Right hindlimb (tissue), 1 donor: ENCODE measurements at regions not wholly inside any gene's neighbourhood (a gene's known extent, or its start where the extent isn't known, plus 50 kb on each side); places are given as distances from the start of the nearest gene placed in this dataset.
"Not testable (repeated sequence)": the region's sequence is repeated elsewhere in the genome, so short reads cannot be mapped to it uniquely, and the experiment has no call there.

Experiments used
- DNase-seq: peaks from one replicate; pipeline ENCODE4 v3.0.0-alpha.2; 2018

DNA sequence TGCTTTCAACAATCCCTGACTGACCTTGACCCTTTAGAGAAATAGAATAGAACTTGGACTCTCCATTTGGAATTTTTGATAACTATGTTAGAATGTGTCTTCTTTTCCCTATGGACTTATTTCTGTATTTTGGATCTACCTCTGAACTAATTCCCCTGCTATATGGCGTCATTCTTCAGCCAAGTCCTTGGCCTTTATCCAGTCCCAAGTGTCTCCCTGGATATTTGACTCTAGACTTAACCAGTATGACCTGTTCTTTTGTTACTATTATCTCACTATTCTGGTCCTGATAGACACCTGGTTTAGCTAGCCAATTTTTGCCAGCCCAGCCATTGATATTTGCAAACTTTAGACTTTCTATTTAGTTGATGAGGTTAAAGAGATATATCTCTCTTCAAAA lies 186.8 kb downstream of the KCNS3 start:
- DNase-seq: no peak

DNA sequence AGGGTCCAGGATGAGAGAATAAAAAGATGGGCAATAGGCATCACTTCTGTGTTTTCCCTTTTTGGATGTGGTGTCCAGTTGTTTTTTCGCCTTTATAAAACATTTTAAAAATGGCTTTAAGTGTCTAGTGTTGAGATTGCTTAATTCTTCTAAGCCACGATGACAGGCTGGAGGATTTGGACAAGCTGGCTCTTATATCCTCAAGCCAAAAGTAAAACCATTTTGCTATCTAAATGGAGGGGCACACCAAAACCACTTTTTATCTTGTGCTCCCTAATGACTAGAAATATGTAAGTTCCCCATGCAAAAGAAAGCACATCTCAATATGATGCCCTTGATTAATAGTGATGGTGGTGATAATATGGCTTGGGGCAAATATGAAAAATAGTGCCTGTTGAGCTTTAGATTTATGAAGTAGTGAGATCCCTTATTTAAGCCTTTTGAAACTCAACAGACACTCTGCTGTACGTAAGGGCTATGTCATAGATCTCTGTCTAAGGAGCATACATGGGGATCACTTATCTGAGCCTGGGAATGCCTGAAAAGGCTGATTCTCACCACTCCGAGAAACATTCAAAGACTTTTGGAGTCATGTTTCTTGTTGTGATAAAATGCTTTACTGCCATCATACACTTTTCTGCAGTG lies 185.5 kb downstream of the KCNS3 start:
- no peak for DNase-seq

DNA sequence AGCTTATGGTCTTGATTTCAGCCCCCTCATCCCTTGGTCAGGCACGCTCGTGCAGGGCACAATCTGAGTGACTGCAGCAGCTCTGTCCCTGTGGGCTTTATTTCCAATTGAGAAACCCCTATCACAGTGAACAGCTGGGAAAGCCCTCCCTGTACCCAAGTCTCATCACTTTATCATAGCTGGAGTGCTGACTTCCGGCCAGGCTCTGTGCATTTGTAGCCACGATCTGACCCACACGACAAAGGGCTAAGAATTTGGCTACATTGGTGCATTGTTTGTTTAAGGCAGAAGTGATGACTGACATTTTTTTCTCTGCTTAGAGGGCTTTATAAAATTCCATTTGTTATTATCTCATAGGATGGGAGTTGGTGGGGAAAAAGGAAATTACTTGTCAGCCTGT lies 184.4 kb downstream of the KCNS3 start:
- DNase-seq: no peak

DNA sequence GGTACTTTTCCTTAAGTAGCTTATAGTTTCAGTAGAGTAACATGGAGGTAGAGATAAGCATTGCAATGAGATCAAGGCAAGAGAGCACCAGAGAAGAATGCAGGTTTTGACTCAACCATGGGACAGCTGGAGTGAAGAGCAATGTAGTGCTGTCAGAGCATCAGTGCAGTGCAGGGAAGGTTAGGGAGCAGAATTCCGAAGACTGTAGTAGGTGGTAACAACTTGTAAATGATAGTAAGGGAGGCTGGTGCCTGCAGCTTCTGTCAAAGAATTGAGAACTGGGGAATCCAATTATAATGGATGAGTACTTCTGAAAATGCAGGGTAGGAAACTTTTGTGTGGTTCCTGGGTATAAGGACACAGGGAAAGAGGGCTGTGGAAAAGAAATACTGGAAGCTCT lies 183.2 kb downstream of the KCNS3 start:
- DNase-seq: no peak

DNA sequence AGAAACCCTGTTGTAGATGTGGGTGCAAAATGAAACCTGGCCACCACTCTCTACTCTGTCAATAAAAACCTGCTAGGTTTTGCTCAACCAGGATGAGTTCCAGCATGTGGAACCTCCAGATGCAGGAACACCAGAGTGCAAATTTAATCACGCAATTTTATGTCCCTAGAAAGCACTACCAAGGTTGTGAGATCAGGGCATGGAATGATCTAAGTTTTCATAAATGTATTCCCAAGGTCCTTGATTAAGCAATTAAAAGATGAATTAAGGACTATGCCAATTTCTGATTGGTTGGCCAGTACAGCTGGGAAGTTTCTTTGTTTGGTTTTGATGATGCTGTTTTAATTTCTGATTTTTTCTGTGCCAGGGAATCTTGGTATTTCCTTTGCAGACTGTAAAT lies 179.2 kb downstream of the KCNS3 start:
- no peak for DNase-seq

DNA sequence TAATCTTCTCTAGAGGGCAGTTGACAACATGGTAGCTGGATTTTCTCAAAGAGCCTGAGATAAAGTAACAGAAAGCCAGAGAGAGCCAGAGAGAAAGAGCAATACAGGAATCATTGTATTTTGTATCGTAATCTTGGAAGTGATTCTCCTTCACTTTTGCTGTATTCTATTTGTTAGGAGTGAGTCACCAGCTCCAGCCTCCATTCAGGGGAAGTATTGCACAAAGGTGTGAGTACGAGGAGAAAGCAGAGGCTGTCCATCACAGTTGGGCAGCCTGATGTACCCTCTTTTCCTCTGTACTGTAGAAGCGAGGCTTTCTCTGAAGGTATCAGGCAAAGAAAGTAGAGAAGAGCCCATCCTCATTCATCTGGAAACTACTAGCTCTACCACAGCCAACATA lies 176.8 kb downstream of the KCNS3 start:
- no peak for DNase-seq

DNA sequence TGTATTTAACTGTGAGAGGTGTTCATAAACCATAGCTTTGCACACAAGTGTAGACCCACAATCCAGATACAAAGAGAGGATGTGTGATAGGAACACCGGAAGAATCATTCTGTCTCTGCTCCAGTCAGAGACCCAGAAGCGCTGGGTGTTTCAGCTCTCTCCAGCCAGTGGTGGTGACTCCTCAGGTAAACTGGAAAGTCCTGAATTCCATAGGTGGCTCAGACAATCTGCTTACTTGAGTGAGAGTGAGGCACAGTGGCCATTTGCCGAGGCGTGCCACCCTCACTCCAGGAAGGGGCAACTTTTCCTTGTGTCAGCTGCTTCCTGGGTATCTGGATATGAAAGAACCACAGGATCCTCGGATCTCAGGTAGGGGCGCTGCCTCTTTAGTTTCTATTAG lies 171.5 kb downstream of the KCNS3 start:
- DNase-seq: no peak

DNA sequence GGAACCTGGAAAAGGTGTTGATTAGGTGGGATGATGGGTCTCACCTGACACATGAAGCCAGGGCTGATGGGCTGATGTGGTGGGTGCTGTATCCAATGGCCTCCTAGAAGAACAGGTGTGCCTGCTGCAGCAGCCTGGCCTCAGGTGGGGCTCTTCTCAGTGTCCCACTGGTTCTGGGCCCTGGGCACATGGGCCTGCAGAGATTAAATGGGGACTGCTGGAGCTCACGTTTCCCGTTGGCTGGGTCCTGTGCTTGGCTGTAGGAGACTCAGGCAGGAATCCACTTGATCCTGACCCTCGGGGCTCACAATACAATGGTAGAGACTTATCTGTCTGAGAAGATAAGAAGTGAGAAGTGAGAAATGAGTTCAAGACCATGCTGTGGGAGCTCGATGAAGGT lies 170.9 kb downstream of the KCNS3 start:
- no peak for DNase-seq

DNA sequence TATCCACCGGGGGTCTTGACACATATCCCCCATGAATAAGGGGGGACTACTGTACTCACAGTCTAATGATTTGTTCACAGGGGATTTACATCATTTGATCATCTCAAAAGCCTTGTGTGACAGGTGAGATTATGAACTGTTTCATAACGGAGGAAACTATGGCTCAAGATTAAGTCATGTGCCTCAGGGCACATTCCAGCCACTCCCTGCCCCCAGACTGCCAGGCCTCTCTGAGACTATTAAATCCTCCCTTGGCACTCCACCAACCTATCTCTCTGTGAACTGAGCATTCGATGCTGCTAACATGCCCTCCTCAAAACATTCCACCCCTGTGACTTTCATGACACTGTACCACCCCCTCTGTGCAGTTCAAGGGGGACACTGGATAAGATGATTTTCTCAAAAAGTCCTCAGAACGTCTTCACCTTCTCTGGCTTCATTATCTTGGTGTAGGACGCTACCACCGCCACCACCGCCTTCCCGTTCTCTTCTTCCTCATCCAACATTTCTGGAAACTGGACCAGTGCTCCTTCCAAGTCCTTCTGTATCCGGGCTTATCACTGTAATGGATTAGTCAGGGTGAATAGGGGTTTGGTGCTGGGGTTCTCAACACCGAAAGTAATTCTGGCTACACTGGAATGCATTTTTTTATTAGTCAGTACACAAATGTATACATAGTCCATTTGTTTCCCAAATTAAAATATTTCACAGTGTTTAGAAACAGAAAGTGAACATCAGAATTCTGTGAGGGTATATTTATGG lies 169.6 kb downstream of the KCNS3 start:
- peak; percentile 37 for DNase-seq

DNA sequence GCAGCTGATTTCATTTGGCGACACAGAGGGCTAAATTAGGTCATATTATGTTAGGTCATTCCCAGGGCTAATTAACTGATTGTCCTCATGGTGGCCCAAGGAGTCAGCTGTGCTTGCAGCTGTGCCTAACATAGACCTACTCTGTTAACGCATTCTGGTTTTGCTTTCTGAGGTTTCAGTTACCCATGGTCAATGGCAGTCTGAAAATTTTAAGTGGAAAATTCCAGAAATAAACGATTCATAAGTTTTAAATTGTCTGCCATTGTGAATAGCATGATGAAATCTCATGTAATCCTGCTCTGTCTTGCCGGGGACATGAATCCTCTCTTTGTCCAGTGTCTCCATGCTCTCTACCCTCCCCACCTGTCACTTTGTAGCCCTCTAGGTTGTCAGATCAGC lies 168.7 kb downstream of the KCNS3 start:
- DNase-seq: peak; percentile 38

DNA sequence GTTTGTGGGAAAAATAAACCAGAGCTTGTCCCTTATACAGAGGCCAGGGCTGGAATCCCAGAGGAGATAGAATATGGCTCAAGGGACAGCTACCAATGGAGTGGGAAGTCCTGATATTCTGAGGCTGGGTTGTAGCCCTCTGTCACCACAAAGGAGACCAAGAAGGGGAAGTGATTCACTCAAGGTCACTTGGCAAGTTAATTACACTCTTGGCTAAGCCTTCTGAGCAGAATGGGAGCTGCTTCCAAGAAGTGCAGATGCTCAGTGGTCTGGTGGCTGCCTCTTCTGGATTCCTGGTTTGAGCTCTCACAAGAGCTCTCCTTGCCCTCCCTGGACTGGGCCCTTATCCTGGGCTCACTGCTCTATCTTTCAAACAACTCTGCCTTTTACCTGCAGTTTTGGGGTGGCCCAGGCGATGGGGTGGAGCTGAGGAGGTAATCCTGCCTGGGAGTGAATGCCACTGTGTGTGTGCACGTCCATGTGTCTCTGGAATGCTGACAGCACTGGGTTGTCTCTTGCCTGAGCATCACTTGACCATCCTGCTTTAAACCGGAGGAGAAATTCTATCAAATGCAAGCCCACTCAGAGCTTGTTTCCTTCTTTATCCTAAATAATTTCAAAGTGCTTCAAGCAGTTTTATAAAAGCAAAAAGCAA lies 168.2 kb downstream of the KCNS3 start:
- DNase-seq: no peak

DNA sequence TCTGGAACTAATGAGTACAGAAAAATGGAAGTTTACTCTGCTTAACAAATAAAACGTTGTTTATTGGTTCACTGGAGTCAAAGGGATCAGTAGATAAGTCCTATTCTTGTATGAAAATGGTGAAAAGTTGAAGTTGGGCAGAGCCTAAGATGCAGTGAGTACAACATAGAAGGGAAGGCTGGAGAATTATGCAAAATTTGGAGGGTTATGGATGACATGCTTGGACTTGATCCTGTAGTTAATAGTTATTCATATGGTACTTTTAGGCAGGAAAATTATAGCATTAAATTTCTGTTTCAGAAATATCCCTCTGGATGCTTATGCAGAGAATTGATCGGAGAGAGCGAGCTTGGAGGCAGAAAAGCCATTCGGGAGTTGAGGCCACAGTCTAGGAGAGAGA lies 167.6 kb downstream of the KCNS3 start:
- DNase-seq: no peak

DNA sequence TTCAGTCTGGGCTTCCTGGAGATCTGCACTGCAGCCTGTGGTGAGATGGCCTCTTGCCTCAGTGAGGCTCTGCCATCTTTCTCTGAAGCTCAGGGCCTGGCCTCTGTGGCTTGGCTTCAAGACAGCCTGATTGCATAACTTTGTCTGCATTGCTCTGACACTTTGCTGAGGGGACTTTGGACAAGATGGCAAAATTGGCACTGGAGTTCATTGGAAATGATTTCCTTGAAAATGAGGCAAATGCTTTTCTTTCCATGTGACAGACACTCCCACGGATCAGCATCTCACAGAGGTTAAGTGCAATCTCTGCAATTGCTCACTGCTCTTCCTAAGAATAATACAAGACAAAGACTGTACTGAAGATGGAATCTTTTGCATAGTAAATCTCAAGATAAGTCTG lies 166.8 kb downstream of the KCNS3 start:
- DNase-seq: no peak

DNA sequence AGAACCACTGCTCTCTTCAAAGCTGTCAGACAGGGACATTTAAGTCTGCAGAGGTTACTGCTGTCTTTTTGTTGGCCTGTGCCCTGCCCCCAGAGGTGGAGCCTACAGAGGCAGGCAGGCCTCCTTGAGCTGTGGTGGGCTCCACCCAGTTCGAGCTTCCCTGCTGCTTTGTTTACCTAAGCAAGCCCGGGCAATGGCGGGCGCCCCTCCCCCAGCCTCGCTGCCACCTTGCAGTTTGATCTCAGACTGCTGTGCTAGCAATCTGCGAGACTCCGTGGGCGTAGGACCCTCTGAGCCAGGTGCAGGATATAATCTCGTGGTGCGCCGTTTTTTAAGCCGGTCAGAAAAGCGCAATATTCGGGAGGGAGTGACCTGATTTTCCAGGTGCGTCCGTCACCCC lies 138.9 kb downstream of the KCNS3 start:
- not testable (repeated sequence) for DNase-seq

DNA sequence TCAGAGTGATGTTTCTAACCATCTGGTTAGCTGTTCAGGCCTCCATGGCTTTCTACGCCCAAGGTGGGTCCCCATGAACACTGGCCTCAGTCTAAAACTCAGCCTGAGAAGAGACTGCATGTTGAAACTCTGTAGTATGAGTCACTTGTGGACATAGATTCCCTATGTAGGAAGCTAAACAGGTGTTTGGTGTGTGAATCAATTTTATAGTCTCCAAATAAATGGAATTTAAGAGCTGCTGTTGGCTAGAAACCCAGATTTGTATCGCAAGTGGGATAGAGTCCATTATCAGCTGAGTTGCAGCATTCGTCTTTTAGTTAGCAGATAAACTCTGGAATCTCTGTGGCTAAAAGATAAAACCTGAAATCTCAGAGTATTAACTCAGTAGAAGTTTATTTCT lies 131.4 kb downstream of the KCNS3 start:
- no peak for DNase-seq

DNA sequence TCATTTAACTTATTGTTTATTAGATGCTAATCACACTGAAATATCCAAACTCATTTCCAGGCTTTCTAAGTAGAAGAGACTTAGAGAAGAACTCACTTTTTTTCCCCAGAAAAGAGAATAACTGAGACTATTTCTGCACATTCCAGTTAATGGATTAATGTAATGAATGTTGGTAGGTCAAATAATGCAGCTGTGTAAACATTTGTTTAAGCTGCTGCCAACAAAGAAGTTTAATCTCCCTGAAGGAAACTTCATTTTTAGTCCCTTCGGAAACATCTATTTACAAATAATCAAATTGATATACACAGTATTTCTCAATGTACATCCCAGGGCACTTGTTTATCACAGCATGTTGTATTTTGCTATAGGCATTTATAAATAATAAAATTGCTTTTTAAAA lies 126.9 kb downstream of the KCNS3 start:
- DNase-seq: no peak

DNA sequence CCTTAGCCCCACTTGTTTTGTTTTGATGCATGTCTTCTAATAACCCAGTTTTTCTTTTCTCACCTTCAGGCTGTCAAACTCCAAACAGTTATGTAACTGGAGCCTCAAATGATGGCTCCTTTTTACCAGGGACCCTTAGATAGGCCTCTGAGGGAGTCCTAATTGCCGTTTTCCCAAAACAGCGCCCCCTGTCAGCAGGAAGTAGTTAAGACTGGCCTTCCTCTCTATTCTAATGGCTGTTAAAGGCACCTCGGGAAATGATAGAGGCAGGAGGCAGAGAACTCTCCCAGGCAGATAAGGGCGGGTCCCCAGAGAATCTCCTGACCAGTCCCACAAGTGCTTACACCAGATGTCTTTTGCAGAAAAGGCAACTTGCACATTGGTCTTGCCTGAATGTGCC lies 123.2 kb downstream of the KCNS3 start:
- DNase-seq: no peak

DNA sequence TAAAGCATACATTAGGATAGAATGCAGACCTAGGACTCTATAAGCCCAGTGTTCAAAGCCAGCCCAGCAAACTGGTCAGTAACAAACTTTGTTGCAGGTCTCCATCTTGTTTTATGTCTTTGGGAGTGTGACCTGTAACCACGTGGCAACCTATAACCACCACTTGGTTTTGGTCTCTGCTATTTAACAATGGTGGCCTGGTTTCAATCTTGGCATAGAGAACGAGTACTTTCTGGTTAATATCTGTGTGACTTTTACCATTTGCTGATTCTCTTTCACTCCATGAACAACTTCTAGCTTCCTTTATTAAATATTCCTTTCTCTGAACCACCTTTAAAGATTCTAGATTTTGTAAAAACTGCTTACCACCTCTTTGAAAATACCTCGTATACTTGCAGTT lies 118.5 kb downstream of the KCNS3 start:
- no peak for DNase-seq

DNA sequence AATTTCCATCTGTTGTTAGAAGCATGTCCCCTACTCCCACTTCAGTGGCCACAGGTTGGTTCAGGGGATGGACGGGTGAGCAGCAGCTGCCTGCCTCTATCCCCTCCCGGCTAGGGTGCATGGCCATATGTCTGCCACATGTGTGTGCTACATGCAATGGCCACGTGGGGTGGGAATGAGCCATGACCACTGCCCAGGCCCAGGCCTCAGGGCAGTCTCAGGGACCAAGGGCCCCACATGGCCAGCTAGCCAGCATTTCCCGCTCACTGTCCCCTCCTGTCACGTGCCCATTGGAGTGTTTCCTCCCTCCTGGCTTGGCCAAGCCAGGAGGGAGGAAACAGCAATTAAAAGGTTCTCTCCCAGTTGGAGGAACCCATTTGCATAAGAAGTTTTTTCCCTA lies 117.1 kb downstream of the KCNS3 start:
- DNase-seq: no peak
